ENCODE measurements at regions not wholly inside any gene's neighbourhood (a gene's known extent, or its start where the extent isn't known, plus 50 kb on each side); places are given as distances from the start of the nearest gene placed in this dataset.
"Not testable (repeated sequence)": the region's sequence is repeated elsewhere in the genome, so short reads cannot be mapped to it uniquely, and the experiment has no call there.

DNA sequence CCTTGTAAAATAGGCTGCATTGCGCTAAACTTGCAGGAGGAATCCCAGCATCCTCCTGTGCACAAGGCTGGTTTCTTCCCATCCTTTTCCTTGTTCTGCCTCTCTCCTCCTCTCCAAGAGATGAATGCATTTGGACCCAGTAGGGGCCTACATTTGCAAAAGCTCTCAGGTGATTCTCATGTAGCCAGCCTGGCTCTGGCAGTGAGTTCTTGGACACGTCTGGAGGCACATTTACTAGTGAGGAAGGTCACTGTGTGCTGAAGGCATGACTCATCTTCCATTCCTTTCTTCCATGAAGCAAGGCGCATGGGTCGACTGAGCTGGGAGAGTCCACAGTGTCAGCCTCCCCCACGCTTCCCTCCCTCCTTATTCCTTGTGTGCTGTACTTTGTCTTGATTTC is 73.8 kb upstream of the KRTAP5-11 start:
- TF ChIP-seq, protein P1, sequence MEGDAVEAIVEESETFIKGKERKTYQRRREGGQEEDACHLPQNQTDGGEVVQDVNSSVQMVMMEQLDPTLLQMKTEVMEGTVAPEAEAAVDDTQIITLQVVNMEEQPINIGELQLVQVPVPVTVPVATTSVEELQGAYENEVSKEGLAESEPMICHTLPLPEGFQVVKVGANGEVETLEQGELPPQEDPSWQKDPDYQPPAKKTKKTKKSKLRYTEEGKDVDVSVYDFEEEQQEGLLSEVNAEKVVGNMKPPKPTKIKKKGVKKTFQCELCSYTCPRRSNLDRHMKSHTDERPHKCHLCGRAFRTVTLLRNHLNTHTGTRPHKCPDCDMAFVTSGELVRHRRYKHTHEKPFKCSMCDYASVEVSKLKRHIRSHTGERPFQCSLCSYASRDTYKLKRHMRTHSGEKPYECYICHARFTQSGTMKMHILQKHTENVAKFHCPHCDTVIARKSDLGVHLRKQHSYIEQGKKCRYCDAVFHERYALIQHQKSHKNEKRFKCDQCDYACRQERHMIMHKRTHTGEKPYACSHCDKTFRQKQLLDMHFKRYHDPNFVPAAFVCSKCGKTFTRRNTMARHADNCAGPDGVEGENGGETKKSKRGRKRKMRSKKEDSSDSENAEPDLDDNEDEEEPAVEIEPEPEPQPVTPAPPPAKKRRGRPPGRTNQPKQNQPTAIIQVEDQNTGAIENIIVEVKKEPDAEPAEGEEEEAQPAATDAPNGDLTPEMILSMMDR (conservative IDR thresholded peaks at IDR 0.05; ENCODE audit: low read length): not testable (repeated sequence)
- TF ChIP-seq EZH2phosphoT487 (IDR thresholded peaks at IDR 0.05; ENCODE audit: borderline replicate concordance, low read depth, low read length): not testable (repeated sequence)

Data from OCI-LY7 (cell line).